GM12878 (cell line): ENCODE measurements at regions not wholly inside any gene's neighbourhood (a gene's known extent, or its start where the extent isn't known, plus 50 kb on each side); places are given as distances from the start of the nearest gene placed in this dataset.

Experiments used
- ATAC-seq: fragments of 200-7000 bp; cut with Tn5 transposase; 3 replicates; pipeline ENCODE4 v1.9.1; 2020; ENCODE audit warnings: mild to moderate bottlenecking, moderate library complexity
- BruUV-seq: library from RNA; stranded (reverse); fragments of 400-500 nt; replicated peaks from 2 replicates; lab custom pipeline; 2021; lab: Mats Ljungman, UMichigan
- CTCF ChIA-PET: fragments of 300-600 bp; sonication (Branson Sonifier 250); formaldehyde crosslinking; extraction: SDS; loops from one replicate; lab custom pipeline; 2021; ENCODE audit warnings: inconsistent platforms; lab: Yijun Ruan, JAX
- POLR2A ChIA-PET: fragments of 350-600 bp; formaldehyde crosslinking; extraction: SDS; loops from one replicate; lab custom pipeline; 2021; ENCODE audit warnings: inconsistent platforms; lab: Charles Lee
- RAD21 ChIA-PET: fragments of 300-600 bp; sonication (Branson Sonifier 250); formaldehyde crosslinking; loops from one replicate; lab custom pipeline; 2023; ENCODE audit warnings: antibody characterized with exemption; ENCODE audit not compliant: unreplicated experiment; lab: Charles Lee
- SMC1A ChIA-PET: fragments of 300-600 bp; sonication (Branson Sonifier 250); formaldehyde crosslinking; loops from one replicate; lab custom pipeline; 2023; ENCODE audit not compliant: unreplicated experiment, uncharacterized antibody; lab: Charles Lee
- DNase-seq: peaks from one replicate; pipeline ENCODE4 v3.0.0-alpha.2; 2011; ENCODE audit warnings: low read depth, low spot score
- FAIRE-seq: peaks from 3 replicates; lab custom pipeline; 2011; peaks lifted over from hg19 to GRCh38; lab: Jason Lieb, UNC
- H2AFZ ChIP-seq: 2 replicates; pipeline ENCODE4 v1.6.0; 2011; ENCODE audit warnings: low read depth, low read length, control low read depth; ENCODE audit not compliant: control insufficient read depth
- H3K27ac ChIP-seq: 2 replicates; pipeline ENCODE4 v1.5.1; 2011; ENCODE audit warnings: control low read depth; ENCODE audit not compliant: control insufficient read depth, insufficient read depth
- H3K27me3 ChIP-seq, 2 experiments: replicated peaks in 1 of 2; 2 replicates each; pipeline versions ENCODE4 v1.6.0 to v1.6.1; 2011; ENCODE audit warnings: low read length in 1 of 2; ENCODE audit not compliant: control insufficient read depth in 2 of 2, insufficient read depth in 2 of 2
- H3K36me3 ChIP-seq, 2 experiments: 2 replicates each; pipeline ENCODE4 v1.5.1; 2011; ENCODE audit warnings: low read length in 1 of 2; ENCODE audit not compliant: control insufficient read depth in 2 of 2, insufficient read depth in 2 of 2
- H3K4me1 ChIP-seq: 2 replicates; pipeline ENCODE4 v1.6.1; 2011; ENCODE audit warnings: mild to moderate bottlenecking, low read length, moderate library complexity, mixed read lengths; ENCODE audit not compliant: control insufficient read depth, insufficient read depth
- H3K4me2 ChIP-seq: 2 replicates; pipeline ENCODE4 v1.6.0; 2011; ENCODE audit warnings: control low read depth; ENCODE audit not compliant: control insufficient read depth, insufficient read depth
- H3K4me3 ChIP-seq: fragments of 200-600 bp; sonication (generic); 2 replicates; pipeline ENCODE4 v1.5.1; 2016
- H3K79me2 ChIP-seq: 2 replicates; pipeline ENCODE4 v1.6.0; 2011; ENCODE audit warnings: low read length; ENCODE audit not compliant: control insufficient read depth, insufficient read depth
- H3K9ac ChIP-seq: 2 replicates; pipeline ENCODE4 v1.8.0; 2011; ENCODE audit warnings: low read length, control low read depth, mixed read lengths; ENCODE audit not compliant: control insufficient read depth, insufficient read depth
- H3K9me3 ChIP-seq: replicated peaks from 3 replicates; pipeline ENCODE4 v1.5.1; 2011; ENCODE audit warnings: mild to moderate bottlenecking, low read length; ENCODE audit not compliant: control insufficient read depth, insufficient read depth
- H4K20me1 ChIP-seq: 2 replicates; pipeline ENCODE4 v1.6.0; 2011; ENCODE audit not compliant: control insufficient read depth, insufficient read depth
- BHLHE40 ChIP-seq, 2 experiments: fragments of 450-650 bp in 1 of 2; IDR thresholded peaks; 2 replicates each; pipeline ENCODE4 v1.6.1; 2011 to 2017; ENCODE audit warnings: low read depth in 2 of 2, borderline replicate concordance in 1 of 2, improper control_type of control experiment in 1 of 2, low read length in 1 of 2, mild to moderate bottlenecking in 1 of 2
- CUX1 ChIP-seq: IDR thresholded peaks from 2 replicates; pipeline ENCODE4 v1.6.1; 2012; ENCODE audit warnings: improper control_type of control experiment, low read depth, low read length; ENCODE audit not compliant: insufficient replicate concordance
- ETV6 ChIP-seq, 2 experiments: fragments of 450-650 bp in 1 of 2; IDR thresholded peaks in 1 of 2; conservative IDR thresholded peaks in 1 of 2; 2 replicates each; pipeline ENCODE4 v1.6.1; 2014; ENCODE audit warnings: antibody characterized with exemption in 1 of 2, borderline replicate concordance in 1 of 2, low read depth in 1 of 2, mild to moderate bottlenecking in 1 of 2, moderate library complexity in 1 of 2
- FOXM1 ChIP-seq: IDR thresholded peaks from 2 replicates; pipeline ENCODE4 v1.6.1; 2012; ENCODE audit warnings: low read depth, mild to moderate bottlenecking, inconsistent platforms, low read length, moderate library complexity
- KLF5 ChIP-seq: fragments of 450-650 bp; IDR thresholded peaks from 2 replicates; pipeline ENCODE4 v1.6.1; 2014; ENCODE audit warnings: mild to moderate bottlenecking; ENCODE audit not compliant: partially characterized antibody
- TCF3 ChIP-seq: IDR thresholded peaks from 2 replicates; pipeline ENCODE4 v1.6.1; 2012; ENCODE audit warnings: low read depth, mild to moderate bottlenecking, low read length, borderline replicate concordance; ENCODE audit not compliant: insufficient read depth
- ZBTB4 ChIP-seq: fragments of 450-650 bp; formaldehyde crosslinking; IDR thresholded peaks from 2 replicates; pipeline ENCODE4 v1.4.0; 2022; ENCODE audit warnings: mild to moderate bottlenecking, moderate library complexity
- ZNF687 ChIP-seq: fragments of 450-650 bp; IDR thresholded peaks from 2 replicates; pipeline ENCODE4 v1.6.1; 2017; ENCODE audit warnings: mild to moderate bottlenecking, moderate library complexity
- WGBS: methylation state at CpG from one replicate; pipeline ENCODE4 v1.1.6; 2016; ENCODE audit warnings: low lambda C conversion rate; ENCODE audit not compliant: insufficient replicate concordance, insufficient coverage; ENCODE audit errors: missing lambda C conversion rate; 5-methylcytosine and 5-hydroxymethylcytosine counted together
- in situ Hi-C: fragments of 300-500 bp; cut with MboI; formaldehyde crosslinking; loops from 9 replicates; pipeline ENCODE4 v1.14.3; 2018; ENCODE audit warnings: mixed read lengths
- intact Hi-C: fragments of 100-400 bp; cut with micrococcal nuclease; formaldehyde crosslinking; loops from one replicate; pipeline ENCODE4 v1.14.2; 2022; ENCODE audit not compliant: unreplicated experiment

GRCh38 chr10:14384116-14384730 is 53.5 kb upstream of the FRMD4A start:
- RAD21 ChIA-PET = no interaction called here
- Histone ChIP-seq H3K9ac (no peak overlapping the region), H3K36me3 (no peaks in the 10 kb centered on the region), H4K20me1 (no peaks in the 10 kb centered on the region), H3K27me3 (peaks cover 0 to 1% of the 10 kb centered on the region in 2 experiments; a peak in 2 of 4 replicates), H3K4me3 (no peak overlapping the region), H3K4me2 (no peak overlapping the region), H3K9me3 (peaks cover 3% of the 10 kb centered on the region; the same call in 2 of the 3 replicates), H3K27ac (no peak overlapping the region), H3K4me1 (peaks cover 27% of the 10 kb centered on the region), H2AFZ (no peak overlapping the region), H3K79me2 (no peaks in the 10 kb centered on the region)
- ATAC-seq = no peak
- in situ Hi-C loops (no loop called here), intact Hi-C loops (no loop called here)
- no TSS peak for BruUV-seq
- SMC1A ChIA-PET = interaction anchor here (0.6 kb wide), 1 partner anchor 221 kb away, joined by 3 read pairs; no protein-coding TSS in a partner anchor
- POLR2A ChIA-PET = no interaction called here
- no peak for DNase-seq
- no peak for FAIRE-seq
- CTCF ChIA-PET = interaction anchor here (0.6 to 1.5 kb wide), 4 partner anchors 13 to 597 kb away, joined by 3 to 4 read pairs (median 4); partner anchors contain the start of gene SUV39H2
- 26% methylated on average over 3 of the region's 3 CpGs for WGBS
- TF ChIP-seq TCF3 = no peak
- no peak for TF ChIP-seq ZNF687
- TF ChIP-seq CUX1 = no peak
- no peak for TF ChIP-seq ZBTB4 (CRISPR knock-in tag)
- TF ChIP-seq ETV6 (conservative IDR thresholded peaks at IDR 0.05 in 1 of 2, IDR thresholded peaks at IDR 0.05 in 1 of 2; ENCODE audit: borderline replicate concordance in 1 of 2, low read depth in 1 of 2) = no peak
- no peak for TF ChIP-seq KLF5
- no peak for TF ChIP-seq FOXM1
- no peak for TF ChIP-seq BHLHE40 (IDR thresholded peaks at IDR 0.05; ENCODE audit: borderline replicate concordance in 1 of 2, low read depth in 2 of 2, low read length in 1 of 2)
